Lung (tissue), 11 donors: ENCODE measurements at regions not wholly inside any gene's neighbourhood (a gene's known extent, or its start where the extent isn't known, plus 50 kb on each side); places are given as distances from the start of the nearest gene placed in this dataset.

Experiments used
- ATAC-seq: fragments of 200-7000 bp; cut with Tn5 transposase; one replicate; pipeline ENCODE4 v1.9.1; 2020; ENCODE audit warnings: moderate number of reproducible peaks; ENCODE audit not compliant: insufficient read depth, low FRiP score
- DNase-seq, 3 donors: peaks; one replicate each; pipeline ENCODE4 v3.0.0-alpha.2; 2013 to 2017
- H3K27ac ChIP-seq, 2 donors: one replicate each; pipeline ENCODE4 v1.5.1; 2013; ENCODE audit warnings: mild to moderate bottlenecking in 2 of 2, moderate library complexity in 2 of 2, control low read depth in 1 of 2, inconsistent platforms in 1 of 2, low read depth in 1 of 2, low read length in 1 of 2
- H3K27me3 ChIP-seq, 3 donors: one replicate each; pipeline ENCODE4 v1.5.1; 2013; ENCODE audit warnings: low read length in 2 of 3; ENCODE audit not compliant: control insufficient read depth in 3 of 3, insufficient read depth in 3 of 3
- H3K36me3 ChIP-seq, 4 donors: one replicate each; pipeline ENCODE4 v1.5.1; 2013; ENCODE audit warnings: low read length in 4 of 4, mild to moderate bottlenecking in 1 of 4, moderate library complexity in 1 of 4; ENCODE audit not compliant: control insufficient read depth in 4 of 4, insufficient read depth in 4 of 4
- H3K4me1 ChIP-seq, 5 donors: one replicate each; pipeline ENCODE4 v1.5.1; 2013; ENCODE audit warnings: low read length in 5 of 5, mild to moderate bottlenecking in 2 of 5, moderate library complexity in 1 of 5; ENCODE audit not compliant: control insufficient read depth in 5 of 5, insufficient read depth in 5 of 5
- H3K4me3 ChIP-seq: one replicate; pipeline ENCODE4 v1.5.1; 2013; ENCODE audit warnings: mild to moderate bottlenecking, control low read depth, moderate library complexity
- H3K9ac ChIP-seq, 2 donors: one replicate each; pipeline ENCODE4 v1.5.1; 2013; ENCODE audit warnings: low read length in 2 of 2, control low read depth in 1 of 2; ENCODE audit not compliant: insufficient read depth in 1 of 2
- H3K9me3 ChIP-seq, 4 donors: one replicate each; pipeline ENCODE4 v1.5.1; 2013; ENCODE audit warnings: low read length in 3 of 4, mild to moderate bottlenecking in 1 of 4, moderate library complexity in 1 of 4; ENCODE audit not compliant: control insufficient read depth in 4 of 4, insufficient read depth in 3 of 4
- WGBS, 2 donors: extraction: QIAGEN DNeasy Blood & Tissue Kit; methylation state at CpG; one replicate each; pipeline ENCODE4 v1.1.7; 2013; 5-methylcytosine and 5-hydroxymethylcytosine counted together
- TF ChIP-seq, protein P1 (sequence below): IDR thresholded peaks from 2 replicates; pipeline ENCODE4 v1.5.1; 2012; ENCODE audit warnings: mild to moderate bottlenecking; ENCODE audit errors: control extremely low read depth, extremely low read depth
- donor health status: control.
- donor health status: control.
- donor health status: Bipolar disorder and iron deficiency.
- donor health status: healthy.
- donor health status: DM: yes; HTN: yes; CAD: no.

DNA sequence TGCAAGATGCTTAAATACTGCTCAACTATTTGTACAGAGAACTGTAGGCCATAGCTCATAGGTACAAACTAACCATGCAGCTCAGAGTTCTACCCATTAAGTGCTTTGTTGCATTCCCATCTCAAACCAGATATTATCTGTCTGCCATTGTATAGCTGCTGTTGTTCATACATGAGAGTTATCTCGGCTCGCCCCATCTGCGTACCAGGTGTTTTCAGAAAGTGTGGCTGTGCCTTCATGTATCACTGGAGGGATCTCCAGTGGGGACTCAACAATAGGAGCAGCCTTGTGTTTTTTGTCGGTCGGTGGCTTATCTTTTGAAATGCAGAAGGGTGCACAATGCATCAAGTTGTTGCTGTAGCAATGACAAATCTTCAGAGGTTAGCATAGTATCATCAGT lies 678.3 kb downstream of the RERGL start:
- Histone ChIP-seq H3K9ac (no peak overlapping the region), H3K36me3 (no peaks in the 10 kb centered on the region), H3K9me3 (peaks cover 0 to 11% (median 5%) of the 10 kb centered on the region in 4 donors), H3K4me1 (no peaks in the 10 kb centered on the region), H3K27ac (no peak overlapping the region), H3K27me3 (no peaks in the 10 kb centered on the region), H3K4me3 (no peak overlapping the region)
- no peak for ATAC-seq
- TF ChIP-seq, protein P1, sequence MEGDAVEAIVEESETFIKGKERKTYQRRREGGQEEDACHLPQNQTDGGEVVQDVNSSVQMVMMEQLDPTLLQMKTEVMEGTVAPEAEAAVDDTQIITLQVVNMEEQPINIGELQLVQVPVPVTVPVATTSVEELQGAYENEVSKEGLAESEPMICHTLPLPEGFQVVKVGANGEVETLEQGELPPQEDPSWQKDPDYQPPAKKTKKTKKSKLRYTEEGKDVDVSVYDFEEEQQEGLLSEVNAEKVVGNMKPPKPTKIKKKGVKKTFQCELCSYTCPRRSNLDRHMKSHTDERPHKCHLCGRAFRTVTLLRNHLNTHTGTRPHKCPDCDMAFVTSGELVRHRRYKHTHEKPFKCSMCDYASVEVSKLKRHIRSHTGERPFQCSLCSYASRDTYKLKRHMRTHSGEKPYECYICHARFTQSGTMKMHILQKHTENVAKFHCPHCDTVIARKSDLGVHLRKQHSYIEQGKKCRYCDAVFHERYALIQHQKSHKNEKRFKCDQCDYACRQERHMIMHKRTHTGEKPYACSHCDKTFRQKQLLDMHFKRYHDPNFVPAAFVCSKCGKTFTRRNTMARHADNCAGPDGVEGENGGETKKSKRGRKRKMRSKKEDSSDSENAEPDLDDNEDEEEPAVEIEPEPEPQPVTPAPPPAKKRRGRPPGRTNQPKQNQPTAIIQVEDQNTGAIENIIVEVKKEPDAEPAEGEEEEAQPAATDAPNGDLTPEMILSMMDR, result no peak
- DNase-seq, result no peak
- WGBS, 2 donors, result 90 to 98% methylated on average over 5 of the region's 5 CpGs

DNA sequence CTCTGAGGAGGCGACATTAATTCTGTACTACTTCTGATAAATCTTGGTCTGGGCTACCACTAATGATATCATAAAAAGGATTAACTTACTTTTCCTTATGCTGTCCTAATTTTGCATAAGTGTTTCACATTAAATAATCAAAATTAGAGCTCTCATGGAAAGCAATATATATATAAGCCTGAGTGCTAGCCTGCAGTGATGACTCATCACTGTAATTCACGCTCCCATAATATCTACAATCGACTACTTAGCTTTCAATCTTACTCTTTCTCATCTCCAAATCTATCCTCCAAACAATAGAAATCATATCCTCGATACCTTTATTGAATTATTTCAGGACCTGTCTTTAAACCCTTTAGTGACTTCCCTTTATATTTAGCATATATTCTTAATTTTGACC lies 701.3 kb downstream of the RERGL start:
- ATAC-seq (no peak), DNase-seq (no peak)
- Histone ChIP-seq H3K27me3 (no peaks in the 10 kb centered on the region), H3K4me1 (no peaks in the 10 kb centered on the region), H3K9ac (no peak overlapping the region), H3K9me3 (no peaks in the 10 kb centered on the region), H3K36me3 (no peaks in the 10 kb centered on the region), H3K27ac (no peak overlapping the region), H3K4me3 (no peak overlapping the region)
- 88 to 89% methylated on average over 4 of the region's 4 CpGs for WGBS, 2 donors
- TF ChIP-seq, protein P1, result no peak

DNA sequence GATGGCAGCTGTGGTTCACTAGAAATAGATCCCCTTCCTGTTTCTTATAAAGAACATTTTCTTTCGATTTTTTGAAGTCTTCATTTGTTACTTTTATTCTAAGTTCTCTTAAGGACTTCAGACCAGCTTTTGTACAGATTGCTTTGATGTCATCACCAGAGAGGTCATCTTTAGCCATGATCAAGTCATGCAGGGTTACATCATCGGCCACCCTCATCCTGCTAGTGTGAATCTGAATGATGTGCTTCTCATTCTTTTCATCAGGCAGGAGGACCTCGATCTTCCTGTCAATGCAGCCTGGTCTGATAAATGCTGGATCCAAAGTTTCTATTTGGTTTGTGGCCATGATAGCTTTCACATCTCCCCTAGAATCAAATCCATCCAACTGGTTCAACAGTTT lies 706.7 kb downstream of the RERGL start:
- Histone ChIP-seq H3K27me3 (no peaks in the 10 kb centered on the region), H3K9me3 (no peaks in the 10 kb centered on the region), H3K4me1 (no peaks in the 10 kb centered on the region), H3K27ac (no peak overlapping the region), H3K36me3 (no peaks in the 10 kb centered on the region), H3K4me3 (no peak overlapping the region), H3K9ac (no peak overlapping the region)
- WGBS, 2 donors, result 78 to 86% methylated on average over 3 of the region's 3 CpGs
- DNase-seq (no peak), ATAC-seq (no peak)
- TF ChIP-seq, protein P1, result no peak

DNA sequence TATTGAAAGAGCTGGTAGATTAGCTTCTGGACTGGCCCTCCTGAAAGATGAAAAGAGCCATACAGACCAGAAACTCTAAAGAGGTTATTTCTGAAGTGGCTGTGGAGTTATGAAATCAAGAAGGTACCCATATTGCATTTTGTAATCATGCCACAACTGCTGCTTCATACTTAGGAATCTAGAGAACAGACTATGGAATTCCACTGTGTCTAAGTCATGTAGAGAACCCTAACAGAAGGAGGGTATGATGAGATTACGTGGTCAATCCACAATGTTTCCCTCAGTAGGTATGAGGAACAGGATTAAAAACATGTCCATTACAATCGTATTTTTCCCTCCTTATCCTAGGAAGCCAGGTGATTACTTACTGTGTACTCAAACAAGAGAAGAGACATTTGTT lies 708.8 kb downstream of the RERGL start:
- no peak overlapping the region for H3K27ac ChIP-seq
- ATAC-seq, result no peak
- H3K4me1 ChIP-seq, result no peaks in the 10 kb centered on the region
- 34 to 67% methylated on average over 2 of the region's 2 CpGs for WGBS, 2 donors
- TF ChIP-seq, protein P1, result no peak
- no peaks in the 10 kb centered on the region for H3K36me3 ChIP-seq
- H3K9me3 ChIP-seq, result no peaks in the 10 kb centered on the region
- DNase-seq, result no peak
- H3K4me3 ChIP-seq, result no peak overlapping the region
- H3K27me3 ChIP-seq, result no peaks in the 10 kb centered on the region
- H3K9ac ChIP-seq, result no peak overlapping the region
